CD4-positive, alpha-beta memory T cell (primary cell): ENCODE measurements at regions not wholly inside any gene's neighbourhood (a gene's known extent, or its start where the extent isn't known, plus 50 kb on each side); places are given as distances from the start of the nearest gene placed in this dataset.

Experiments
- CTCF ChIA-PET: fragments of 350-600 bp; sonication (Branson Sonifier 250); formaldehyde crosslinking; loops from one replicate; lab custom pipeline; 2021; ENCODE audit warnings: inconsistent platforms; ENCODE audit not compliant: partially characterized antibody; lab: Charles Lee
- POLR2A ChIA-PET: fragments of 350-600 bp; sonication (Branson Sonifier 250); formaldehyde crosslinking; loops from one replicate; lab custom pipeline; 2021; ENCODE audit not compliant: partially characterized antibody; lab: Charles Lee
- DNase-seq, 5 donors: peaks; one replicate each; pipeline versions ENCODE4 v3.0.0 to v3.0.0-alpha.2; 2020 to 2022; ENCODE audit warnings: mixed read lengths in 1 of 5
- H3K27ac ChIP-seq: one replicate; pipeline ENCODE4 v1.7.0; 2013; ENCODE audit warnings: low read depth, low read length
- H3K27me3 ChIP-seq: 2 replicates; pipeline ENCODE4 v1.7.0; 2013; ENCODE audit warnings: mild to moderate bottlenecking, low read length, moderate library complexity; ENCODE audit not compliant: insufficient read depth
- H3K36me3 ChIP-seq: 2 replicates; pipeline ENCODE4 v1.7.0; 2013; ENCODE audit warnings: mild to moderate bottlenecking, low read length, moderate library complexity; ENCODE audit not compliant: insufficient read depth
- H3K4me1 ChIP-seq: 2 replicates; pipeline ENCODE4 v1.7.0; 2013; ENCODE audit warnings: mild to moderate bottlenecking, low read length, moderate library complexity; ENCODE audit not compliant: insufficient read depth
- H3K4me3 ChIP-seq, 2 donors: one replicate each; pipeline ENCODE4 v1.7.0; 2013; ENCODE audit warnings: low read length in 2 of 2, mild to moderate bottlenecking in 1 of 2
- H3K9me3 ChIP-seq, 2 donors: one replicate each; pipeline ENCODE4 v1.7.0; 2013; ENCODE audit warnings: low read length in 2 of 2, control low read depth in 1 of 2; ENCODE audit not compliant: control insufficient read depth in 1 of 2
- H3K27ac Mint-ChIP-seq, 7 donors: one replicate each; pipeline ENCODE4 v1.8.0; 2020 to 2021; ENCODE audit warnings: mixed read lengths in 7 of 7, mild to moderate bottlenecking in 6 of 7, inconsistent platforms in 3 of 7, moderate library complexity in 3 of 7
- H3K27me3 Mint-ChIP-seq, 2 donors: one replicate each; pipeline ENCODE4 v1.8.0; 2020 to 2021; ENCODE audit warnings: mixed read lengths in 2 of 2
- H3K36me3 Mint-ChIP-seq, 2 donors: one replicate each; pipeline ENCODE4 v1.8.0; 2020 to 2021; ENCODE audit warnings: mixed read lengths in 2 of 2, inconsistent platforms in 1 of 2, mild to moderate bottlenecking in 1 of 2
- H3K4me1 Mint-ChIP-seq, 4 donors: one replicate each; pipeline ENCODE4 v1.8.0; 2020 to 2021; ENCODE audit warnings: mixed read lengths in 4 of 4, mild to moderate bottlenecking in 1 of 4
- H3K4me3 Mint-ChIP-seq, 8 donors: one replicate each; pipeline ENCODE4 v1.8.0; 2020 to 2021; ENCODE audit warnings: mixed read lengths in 8 of 8, mild to moderate bottlenecking in 7 of 8, moderate library complexity in 6 of 8, inconsistent platforms in 3 of 8
- H3K9me3 Mint-ChIP-seq, 8 donors: one replicate each; pipeline ENCODE4 v1.8.0; 2020 to 2021; ENCODE audit warnings: mixed read lengths in 8 of 8, mild to moderate bottlenecking in 5 of 8, inconsistent platforms in 3 of 8, moderate library complexity in 1 of 8
- intact Hi-C: fragments of 100-400 bp; cut with micrococcal nuclease; formaldehyde crosslinking; loops from one replicate; pipeline ENCODE4 v1.15.1; 2023

GRCh38 chr21:16198546-16198945 is 468.8 kb downstream of the USP25 start:
- Mint-ChIP-seq H3K27ac (no peak overlapping the region), H3K36me3 (no peaks in the 10 kb centered on the region), H3K9me3 (peaks cover 0 to 17% (median 3%) of the 10 kb centered on the region in 8 donors), H3K27me3 (no peaks in the 10 kb centered on the region), H3K4me1 (peaks cover 0 to 2% (median under 1%) of the 10 kb centered on the region in 4 donors), H3K4me3 (no peak overlapping the region)
- H3K4me1 ChIP-seq = no peaks in the 10 kb centered on the region
- POLR2A ChIA-PET = no interaction called here
- H3K36me3 ChIP-seq = no peaks in the 10 kb centered on the region
- CTCF ChIA-PET = no interaction called here
- intact Hi-C loops = no loop called here
- no peaks in the 10 kb centered on the region for H3K27me3 ChIP-seq
- H3K4me3 ChIP-seq = no peak overlapping the region
- no peak overlapping the region for H3K27ac ChIP-seq
- DNase-seq = no peak
- H3K9me3 ChIP-seq = no peaks in the 10 kb centered on the region

- Mint-ChIP-seq H3K9me3 (peaks cover 0 to 17% (median 2%) of the 10 kb centered on the region in 8 donors), H3K27ac (no peak overlapping the region), H3K4me1 (peaks cover 0 to 2% (median under 1%) of the 10 kb centered on the region in 4 donors), H3K36me3 (no peaks in the 10 kb centered on the region), H3K27me3 (no peaks in the 10 kb centered on the region), H3K4me3 (no peak overlapping the region)
- H3K4me3 ChIP-seq = no peak overlapping the region
- no peak for DNase-seq
- CTCF ChIA-PET = no interaction called here
- no peak overlapping the region for H3K27ac ChIP-seq
- H3K9me3 ChIP-seq = no peaks in the 10 kb centered on the region
- no peaks in the 10 kb centered on the region for H3K36me3 ChIP-seq
- intact Hi-C loops = no loop called here
- H3K4me1 ChIP-seq = no peaks in the 10 kb centered on the region
- POLR2A ChIA-PET = no interaction called here
- no peaks in the 10 kb centered on the region for H3K27me3 ChIP-seq
Observed at GRCh38 chr21:16199539-16199938, 469.8 kb downstream of the USP25 start.

- POLR2A ChIA-PET = no interaction called here
- CTCF ChIA-PET = no interaction called here
Observed at GRCh38 chr21:16201718-16202117, 471.9 kb downstream of the USP25 start.

GRCh38 chr21:16205527-16205926 is 475.7 kb downstream of the USP25 start:
- no peaks in the 10 kb centered on the region for H3K36me3 Mint-ChIP-seq

More at GRCh38 chr21:16201718-16202117, 471.9 kb downstream of the USP25 start:
- Histone ChIP-seq H3K36me3 (no peaks in the 10 kb centered on the region), H3K27ac (no peak overlapping the region), H3K9me3 (no peaks in the 10 kb centered on the region), H3K4me1 (no peaks in the 10 kb centered on the region), H3K27me3 (no peaks in the 10 kb centered on the region), H3K4me3 (no peak overlapping the region)
- H3K36me3 Mint-ChIP-seq = no peaks in the 10 kb centered on the region
- H3K4me3 Mint-ChIP-seq = no peak overlapping the region
- no peaks in the 10 kb centered on the region for H3K27me3 Mint-ChIP-seq
- no peaks in the 10 kb centered on the region for H3K4me1 Mint-ChIP-seq
- H3K27ac Mint-ChIP-seq = no peak overlapping the region
- H3K9me3 Mint-ChIP-seq = peaks cover 0 to 17% (median 2%) of the 10 kb centered on the region in 8 donors
- no peak for DNase-seq
- intact Hi-C loops = no loop called here

GRCh38 chr21:16211339-16212303 is 481.8 kb downstream of the USP25 start:
- H3K36me3 Mint-ChIP-seq = no peaks in the 10 kb centered on the region

More at GRCh38 chr21:16205527-16205926, 475.7 kb downstream of the USP25 start:
- no peaks in the 10 kb centered on the region for H3K4me1 Mint-ChIP-seq
- H3K9me3 Mint-ChIP-seq = peaks cover 0 to 11% (median 2%) of the 10 kb centered on the region in 8 donors
- no peaks in the 10 kb centered on the region for H3K36me3 ChIP-seq
- H3K9me3 ChIP-seq = no peaks in the 10 kb centered on the region
- ChIA-PET CTCF (no interaction called here), POLR2A (no interaction called here)
- intact Hi-C loops = no loop called here
- no peak overlapping the region for H3K4me3 ChIP-seq
- H3K27ac Mint-ChIP-seq = no peak overlapping the region
- no peaks in the 10 kb centered on the region for H3K4me1 ChIP-seq
- H3K27me3 Mint-ChIP-seq = no peaks in the 10 kb centered on the region
- H3K27ac ChIP-seq = no peak overlapping the region
- no peaks in the 10 kb centered on the region for H3K27me3 ChIP-seq
- H3K4me3 Mint-ChIP-seq = no peak overlapping the region
- no peak for DNase-seq

GRCh38 chr21:16213518-16213917 is 483.7 kb downstream of the USP25 start:
- CTCF ChIA-PET = no interaction called here
- POLR2A ChIA-PET = no interaction called here
- no peak overlapping the region for H3K27ac Mint-ChIP-seq
- H3K36me3 ChIP-seq = no peaks in the 10 kb centered on the region
- H3K27me3 Mint-ChIP-seq = no peaks in the 10 kb centered on the region
- H3K4me1 ChIP-seq = no peaks in the 10 kb centered on the region
- no peak overlapping the region for H3K4me3 ChIP-seq
- no peak for DNase-seq
- intact Hi-C loops = no loop called here
- no peaks in the 10 kb centered on the region for H3K9me3 ChIP-seq
- H3K36me3 Mint-ChIP-seq = no peaks in the 10 kb centered on the region
- H3K27me3 ChIP-seq = no peaks in the 10 kb centered on the region
- H3K27ac ChIP-seq = no peak overlapping the region
- no peak overlapping the region for H3K4me3 Mint-ChIP-seq
- H3K9me3 Mint-ChIP-seq = peaks cover 0 to 6% (median 0%) of the 10 kb centered on the region in 8 donors
- H3K4me1 Mint-ChIP-seq = no peaks in the 10 kb centered on the region

More at GRCh38 chr21:16211339-16212303, 481.8 kb downstream of the USP25 start:
- Mint-ChIP-seq H3K27me3 (no peaks in the 10 kb centered on the region), H3K4me1 (no peaks in the 10 kb centered on the region), H3K27ac (no peak overlapping the region), H3K4me3 (no peak overlapping the region), H3K9me3 (peaks cover 0 to 6% (median 0%) of the 10 kb centered on the region in 8 donors)
- no peak for DNase-seq
- no peak overlapping the region for H3K4me3 ChIP-seq
- H3K4me1 ChIP-seq = no peaks in the 10 kb centered on the region
- H3K27me3 ChIP-seq = no peaks in the 10 kb centered on the region
- H3K9me3 ChIP-seq = no peaks in the 10 kb centered on the region
- intact Hi-C loops = no loop called here
- no peaks in the 10 kb centered on the region for H3K36me3 ChIP-seq
- ChIA-PET POLR2A (no interaction called here), CTCF (no interaction called here)
- H3K27ac ChIP-seq = no peak overlapping the region

GRCh38 chr21:16215193-16215592 is 485.4 kb downstream of the USP25 start:
- no peaks in the 10 kb centered on the region for H3K36me3 ChIP-seq
- H3K4me1 ChIP-seq = no peaks in the 10 kb centered on the region
- Mint-ChIP-seq H3K4me1 (no peaks in the 10 kb centered on the region), H3K36me3 (no peaks in the 10 kb centered on the region), H3K9me3 (peaks cover 0 to 6% (median 0%) of the 10 kb centered on the region in 8 donors), H3K27ac (no peak overlapping the region), H3K27me3 (no peaks in the 10 kb centered on the region), H3K4me3 (no peak overlapping the region)
- H3K4me3 ChIP-seq = no peak overlapping the region
- no peaks in the 10 kb centered on the region for H3K27me3 ChIP-seq
- ChIA-PET POLR2A (no interaction called here), CTCF (no interaction called here)
- intact Hi-C loops = no loop called here
- DNase-seq = no peak
- H3K27ac ChIP-seq = no peak overlapping the region
- no peaks in the 10 kb centered on the region for H3K9me3 ChIP-seq
